GM19328 (cell line): ENCODE measurements at regions not wholly inside any gene's neighbourhood (a gene's known extent, or its start where the extent isn't known, plus 50 kb on each side); places are given as distances from the start of the nearest gene placed in this dataset.

Source experiments
- ATAC-seq: cut with Tn5 transposase; IDR thresholded peaks from one replicate; pipeline ENCODE4 v1.9.1; 2021; ENCODE audit warnings: mild to moderate bottlenecking, moderate library complexity; ENCODE audit not compliant: unreplicated experiment

- ATAC-seq, result no peak
Measured at GRCh38 chrX:46306103-46306502, 239.1 kb downstream of the ZNF674 start.

- ATAC-seq, result no peak
Measured at GRCh38 chrX:46305431-46305830, 239.8 kb downstream of the ZNF674 start.

- ATAC-seq, result no peak
Measured at GRCh38 chrX:46301903-46302302, 243.3 kb downstream of the ZNF674 start.

- ATAC-seq, result no peak
Measured at GRCh38 chrX:46298821-46299220, 246.4 kb downstream of the ZNF674 start.

GRCh38 chrX:46295963-46296362 is 249.3 kb downstream of the ZNF674 start:
- ATAC-seq, result no peak

GRCh38 chrX:46294234-46294633 is 251.0 kb downstream of the ZNF674 start:
- no peak for ATAC-seq

- ATAC-seq, result no peak
Measured at GRCh38 chrX:46279925-46280313, 265.3 kb downstream of the ZNF674 start.

- ATAC-seq, result no peak
Measured at GRCh38 chrX:46279214-46279924, 265.9 kb downstream of the ZNF674 start.

- ATAC-seq, result no peak
Measured at GRCh38 chrX:46278572-46278971, 266.6 kb downstream of the ZNF674 start.

GRCh38 chrX:46268412-46268811 is 276.8 kb downstream of the ZNF674 start:
- ATAC-seq, result no peak

- ATAC-seq, result no peak
Measured at GRCh38 chrX:46263494-46263893, 281.7 kb downstream of the ZNF674 start.

- ATAC-seq, result no peak
Measured at GRCh38 chrX:46262304-46262703, 282.9 kb downstream of the ZNF674 start.

GRCh38 chrX:46260499-46260898 is 284.7 kb downstream of the ZNF674 start:
- ATAC-seq, result no peak

GRCh38 chrX:46258356-46258755 is 286.9 kb downstream of the ZNF674 start:
- ATAC-seq, result no peak

GRCh38 chrX:46257451-46257879 is 287.8 kb downstream of the ZNF674 start:
- no peak for ATAC-seq

- no peak for ATAC-seq
Measured at GRCh38 chrX:46256875-46257274, 288.3 kb downstream of the ZNF674 start.

GRCh38 chrX:46255046-46255445 is 290.2 kb downstream of the ZNF674 start:
- ATAC-seq, result no peak

- no peak for ATAC-seq
Measured at GRCh38 chrX:46254641-46255040, 290.6 kb downstream of the ZNF674 start.

- ATAC-seq, result no peak
Measured at GRCh38 chrX:46251755-46252154, 293.5 kb downstream of the ZNF674 start.

GRCh38 chrX:46250151-46250550 is 295.1 kb downstream of the ZNF674 start:
- no peak for ATAC-seq

- ATAC-seq, result no peak
Measured at GRCh38 chrX:46247456-46247855, 297.8 kb downstream of the ZNF674 start.

GRCh38 chrX:46244451-46244850 is 300.8 kb downstream of the ZNF674 start:
- ATAC-seq, result no peak

- no peak for ATAC-seq
Measured at GRCh38 chrX:46236411-46236810, 308.8 kb downstream of the ZNF674 start.
